Suprapubic skin (tissue), 4 donors: ENCODE measurements at regions not wholly inside any gene's neighbourhood (a gene's known extent, or its start where the extent isn't known, plus 50 kb on each side); places are given as distances from the start of the nearest gene placed in this dataset.
"Not testable (repeated sequence)": the region's sequence is repeated elsewhere in the genome, so short reads cannot be mapped to it uniquely, and the experiment has no call there.

Source experiments
- DNase-seq, 2 donors: peaks; one replicate each; pipeline ENCODE4 v3.0.0-alpha.2; 2019; ENCODE audit warnings: low spot score in 2 of 2
- H3K27ac ChIP-seq: fragments of 200-600 bp; sonication (generic); one replicate; pipeline ENCODE4 v1.5.1; 2019
- H3K27me3 ChIP-seq: fragments of 200-600 bp; sonication (generic); one replicate; pipeline ENCODE4 v1.5.1; 2019
- H3K36me3 ChIP-seq: fragments of 200-600 bp; sonication (generic); one replicate; pipeline ENCODE4 v1.5.1; 2019
- H3K4me1 ChIP-seq: fragments of 200-600 bp; sonication (generic); one replicate; pipeline ENCODE4 v1.5.1; 2019
- H3K4me3 ChIP-seq: fragments of 200-600 bp; sonication (generic); one replicate; pipeline ENCODE4 v1.5.1; 2019; ENCODE audit warnings: mild to moderate bottlenecking
- H3K9me3 ChIP-seq: fragments of 200-600 bp; sonication (generic); one replicate; pipeline ENCODE4 v1.5.1; 2019
- EP300 ChIP-seq: sonication (generic); formaldehyde crosslinking; IDR thresholded peaks from one replicate; pipeline ENCODE4 v1.6.1; 2017; ENCODE audit warnings: antibody characterized with exemption
- POLR2A ChIP-seq, 2 donors: fragments of 450-650 bp; IDR thresholded peaks; one replicate each; pipeline ENCODE4 v1.6.1; 2017; ENCODE audit warnings: antibody characterized with exemption in 2 of 2, mild to moderate bottlenecking in 2 of 2, moderate library complexity in 2 of 2
- POLR2AphosphoS5 ChIP-seq, 3 donors: sonication (generic); formaldehyde crosslinking; IDR thresholded peaks; one replicate each; pipeline ENCODE4 v1.6.1; 2017; ENCODE audit warnings: antibody characterized with exemption in 3 of 3
- WGBS: methylation state at CpG from one replicate; pipeline ENCODE4 v1.1.5; 2018; 5-methylcytosine and 5-hydroxymethylcytosine counted together
- TF ChIP-seq, protein P1 (sequence below), 2 donors: fragments of 200-600 bp in 1 of 2; fragments of 450-650 bp in 1 of 2; sonication (generic) in 1 of 2; IDR thresholded peaks; one replicate each; pipeline ENCODE4 v1.5.1; 2016 to 2019; ENCODE audit warnings: antibody characterized with exemption in 2 of 2, mild to moderate bottlenecking in 1 of 2, moderate library complexity in 1 of 2

DNA sequence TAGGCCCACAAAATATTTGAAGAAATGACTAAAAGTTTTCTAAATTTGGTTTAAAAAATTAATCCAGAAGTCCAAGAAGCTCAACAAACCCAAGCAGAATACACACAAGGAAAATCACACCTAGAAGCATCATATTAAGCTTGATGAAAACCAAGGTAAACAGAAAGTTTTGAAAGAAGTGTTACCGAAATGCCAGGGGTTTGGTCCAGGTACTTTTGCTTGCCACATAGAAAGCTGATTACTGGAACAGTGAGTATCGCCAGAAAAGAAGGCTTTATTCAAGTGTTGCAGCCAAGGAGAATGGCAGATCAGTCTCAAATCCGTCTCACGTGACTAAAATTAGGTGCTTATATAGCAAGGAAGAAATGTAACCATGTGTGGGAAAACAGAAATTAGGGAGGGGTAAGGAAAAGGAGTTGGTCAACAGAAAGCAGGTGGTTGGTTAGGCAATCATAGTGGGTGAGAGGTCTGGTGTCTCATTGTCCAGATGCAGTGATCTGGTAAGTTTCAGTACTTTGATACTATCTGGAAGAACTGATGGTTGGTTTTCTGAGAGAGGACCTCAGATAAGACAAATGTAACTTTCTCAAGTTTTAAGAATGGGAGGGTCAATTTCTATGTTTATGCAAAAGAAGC is 96.9 kb upstream of the MYRIP start:
- H3K4me3 ChIP-seq = no peak overlapping the region

DNA sequence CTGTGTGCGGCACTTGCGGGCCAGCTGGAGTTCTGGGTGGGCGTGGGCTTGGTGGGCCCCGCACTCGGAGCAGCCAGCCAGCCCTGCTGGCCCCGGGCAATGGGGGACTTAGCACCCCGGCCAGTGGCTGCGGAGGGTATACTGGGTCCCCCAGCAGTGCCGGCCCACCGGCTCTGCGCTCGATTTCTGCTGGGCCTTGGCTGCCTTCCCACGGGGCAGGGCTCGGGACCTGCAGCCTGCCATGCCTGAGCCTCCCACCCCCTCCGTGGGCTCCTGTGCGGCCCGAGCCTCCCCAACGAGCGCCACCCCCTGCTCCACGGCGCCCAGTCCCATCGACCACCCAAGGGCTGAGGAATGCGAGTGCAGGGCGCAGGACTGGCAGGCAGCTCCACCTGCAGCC is 96.1 kb upstream of the MYRIP start:
- H3K27ac ChIP-seq, H3K4me1 ChIP-seq, H3K9me3 ChIP-seq, DNase-seq, H3K4me3 ChIP-seq, H3K36me3 ChIP-seq, H3K27me3 ChIP-seq: not testable (repeated sequence)
- WGBS = 94% methylated on average over 11 of the region's 24 CpGs

More for the DNA sequence above, 96.9 kb upstream of the MYRIP start:
- TF ChIP-seq, protein P1, sequence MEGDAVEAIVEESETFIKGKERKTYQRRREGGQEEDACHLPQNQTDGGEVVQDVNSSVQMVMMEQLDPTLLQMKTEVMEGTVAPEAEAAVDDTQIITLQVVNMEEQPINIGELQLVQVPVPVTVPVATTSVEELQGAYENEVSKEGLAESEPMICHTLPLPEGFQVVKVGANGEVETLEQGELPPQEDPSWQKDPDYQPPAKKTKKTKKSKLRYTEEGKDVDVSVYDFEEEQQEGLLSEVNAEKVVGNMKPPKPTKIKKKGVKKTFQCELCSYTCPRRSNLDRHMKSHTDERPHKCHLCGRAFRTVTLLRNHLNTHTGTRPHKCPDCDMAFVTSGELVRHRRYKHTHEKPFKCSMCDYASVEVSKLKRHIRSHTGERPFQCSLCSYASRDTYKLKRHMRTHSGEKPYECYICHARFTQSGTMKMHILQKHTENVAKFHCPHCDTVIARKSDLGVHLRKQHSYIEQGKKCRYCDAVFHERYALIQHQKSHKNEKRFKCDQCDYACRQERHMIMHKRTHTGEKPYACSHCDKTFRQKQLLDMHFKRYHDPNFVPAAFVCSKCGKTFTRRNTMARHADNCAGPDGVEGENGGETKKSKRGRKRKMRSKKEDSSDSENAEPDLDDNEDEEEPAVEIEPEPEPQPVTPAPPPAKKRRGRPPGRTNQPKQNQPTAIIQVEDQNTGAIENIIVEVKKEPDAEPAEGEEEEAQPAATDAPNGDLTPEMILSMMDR (IDR thresholded peaks at IDR 0.05) = no peak
- TF ChIP-seq POLR2A (IDR thresholded peaks at IDR 0.05) (no peak), EP300 (no peak), POLR2AphosphoS5 (IDR thresholded peaks at IDR 0.05) (no peak)
- 91% methylated on average over 4 of the region's 4 CpGs for WGBS
- no peaks in the 10 kb centered on the region for H3K27me3 ChIP-seq
- DNase-seq = no peak
- H3K36me3 ChIP-seq = no peaks in the 10 kb centered on the region
- no peaks in the 10 kb centered on the region for H3K4me1 ChIP-seq
- H3K9me3 ChIP-seq = no peaks in the 10 kb centered on the region
- no peak overlapping the region for H3K27ac ChIP-seq

DNA sequence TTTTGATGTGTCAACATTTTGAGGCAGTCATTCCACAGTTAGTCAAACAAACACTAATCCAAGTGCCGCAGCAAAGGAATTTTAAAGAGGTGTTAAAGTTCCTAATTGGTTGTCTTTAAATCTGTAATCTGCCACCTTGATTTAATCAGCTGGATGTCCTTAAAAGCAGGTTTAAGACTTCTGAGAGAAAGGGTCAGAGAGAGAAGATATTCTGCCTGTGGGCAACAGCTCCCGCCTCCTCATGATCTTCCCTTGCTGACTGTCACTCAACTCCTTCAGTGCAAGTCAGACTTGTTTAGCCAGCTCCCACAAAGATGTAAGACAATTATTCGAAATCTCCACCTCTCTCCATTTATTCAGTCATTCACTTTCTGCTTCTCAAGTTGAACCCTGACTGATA is 92.6 kb upstream of the MYRIP start:
- WGBS = 57% methylated on average over 3 of the region's 3 CpGs

DNA sequence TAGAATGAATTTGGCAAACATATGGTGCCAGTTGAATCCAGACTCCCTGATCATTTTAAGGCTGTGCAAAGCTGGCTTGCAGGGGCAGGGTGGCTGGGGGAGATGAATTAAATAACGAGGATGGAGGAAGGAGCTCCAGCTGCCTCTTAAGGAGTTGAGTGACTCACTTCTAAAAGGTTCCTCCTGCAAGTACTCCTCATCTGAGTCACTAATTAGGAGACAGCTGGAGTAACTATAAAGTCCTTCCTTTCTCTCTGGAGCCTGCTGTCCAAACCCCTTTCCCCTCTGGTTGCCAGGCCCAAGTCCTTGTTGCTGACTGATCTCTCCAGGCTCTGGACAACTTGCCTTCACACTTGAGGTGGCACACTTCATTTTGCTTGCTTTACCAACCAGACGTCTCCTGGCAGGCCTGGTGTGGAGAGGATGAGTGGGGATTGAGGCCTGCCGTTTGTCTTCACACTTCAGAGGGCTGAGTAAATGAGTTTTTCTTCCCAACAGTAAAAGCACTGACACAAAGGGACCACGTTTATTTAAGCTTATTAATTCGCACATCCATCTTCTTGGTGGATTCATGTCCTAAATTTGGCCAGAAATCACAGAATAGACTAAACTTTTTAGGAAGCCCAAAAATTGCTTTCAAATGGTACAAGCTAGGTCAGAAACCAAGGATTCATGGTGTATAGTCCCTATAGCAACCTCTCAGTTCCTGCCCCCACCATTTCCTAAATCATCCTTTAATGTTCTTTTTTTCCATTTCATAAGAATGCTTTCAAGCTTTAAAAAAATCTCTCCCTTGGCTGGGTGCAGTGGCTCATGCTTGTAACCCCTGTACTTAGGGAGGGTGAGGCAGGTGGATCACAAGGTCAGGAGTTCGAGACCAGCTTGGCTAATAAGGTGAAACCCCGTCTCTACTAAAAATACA is 90.5 kb upstream of the MYRIP start:
- Histone ChIP-seq H3K4me1 (no peaks in the 10 kb centered on the region), H3K36me3 (no peaks in the 10 kb centered on the region), H3K27ac (no peak overlapping the region), H3K27me3 (no peaks in the 10 kb centered on the region), H3K4me3 (no peak overlapping the region), H3K9me3 (no peaks in the 10 kb centered on the region)
- WGBS = 71% methylated on average over 7 of the region's 7 CpGs
- DNase-seq = no peak
- TF ChIP-seq POLR2AphosphoS5 (IDR thresholded peaks at IDR 0.05) = no peak
- TF ChIP-seq, protein P1 (IDR thresholded peaks at IDR 0.05) = no peak
- no peak for TF ChIP-seq EP300
- TF ChIP-seq POLR2A (IDR thresholded peaks at IDR 0.05) = no peak

More for the DNA sequence above, 92.6 kb upstream of the MYRIP start:
- Histone ChIP-seq H3K9me3 (no peaks in the 10 kb centered on the region), H3K4me3 (no peak overlapping the region), H3K27me3 (no peaks in the 10 kb centered on the region), H3K4me1 (no peaks in the 10 kb centered on the region), H3K27ac (no peak overlapping the region), H3K36me3 (no peaks in the 10 kb centered on the region)
- TF ChIP-seq POLR2A (IDR thresholded peaks at IDR 0.05) (no peak), POLR2AphosphoS5 (IDR thresholded peaks at IDR 0.05) (no peak), EP300 (no peak)
- TF ChIP-seq, protein P1 (IDR thresholded peaks at IDR 0.05) = no peak
- no peak for DNase-seq

DNA sequence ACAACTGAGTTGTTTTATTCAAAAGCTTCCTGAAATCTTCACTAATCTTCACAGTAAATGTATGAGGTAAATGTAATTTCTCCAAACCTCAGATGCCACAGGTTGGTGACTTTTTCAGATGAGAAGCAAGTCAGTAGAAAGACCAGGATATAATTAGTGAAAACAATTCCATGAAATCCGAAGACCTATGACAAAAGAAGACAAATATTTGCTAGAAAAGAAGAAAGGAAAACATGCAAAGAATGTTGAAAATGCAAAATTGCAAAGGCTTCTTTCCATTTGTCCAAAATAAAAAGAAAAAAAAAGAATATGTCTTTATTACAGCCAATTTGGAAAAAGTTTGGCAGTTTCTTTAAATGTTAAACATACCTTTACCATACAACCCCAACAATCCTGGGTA is 88.3 kb upstream of the MYRIP start:
- Histone ChIP-seq H3K27ac (no peak overlapping the region), H3K4me3 (no peak overlapping the region), H3K9me3 (no peaks in the 10 kb centered on the region), H3K27me3 (no peaks in the 10 kb centered on the region), H3K36me3 (no peaks in the 10 kb centered on the region), H3K4me1 (no peaks in the 10 kb centered on the region)
- DNase-seq = no peak
- WGBS = 31% methylated on average over 1 of the region's 1 CpG
- TF ChIP-seq POLR2A (IDR thresholded peaks at IDR 0.05) = no peak

DNA sequence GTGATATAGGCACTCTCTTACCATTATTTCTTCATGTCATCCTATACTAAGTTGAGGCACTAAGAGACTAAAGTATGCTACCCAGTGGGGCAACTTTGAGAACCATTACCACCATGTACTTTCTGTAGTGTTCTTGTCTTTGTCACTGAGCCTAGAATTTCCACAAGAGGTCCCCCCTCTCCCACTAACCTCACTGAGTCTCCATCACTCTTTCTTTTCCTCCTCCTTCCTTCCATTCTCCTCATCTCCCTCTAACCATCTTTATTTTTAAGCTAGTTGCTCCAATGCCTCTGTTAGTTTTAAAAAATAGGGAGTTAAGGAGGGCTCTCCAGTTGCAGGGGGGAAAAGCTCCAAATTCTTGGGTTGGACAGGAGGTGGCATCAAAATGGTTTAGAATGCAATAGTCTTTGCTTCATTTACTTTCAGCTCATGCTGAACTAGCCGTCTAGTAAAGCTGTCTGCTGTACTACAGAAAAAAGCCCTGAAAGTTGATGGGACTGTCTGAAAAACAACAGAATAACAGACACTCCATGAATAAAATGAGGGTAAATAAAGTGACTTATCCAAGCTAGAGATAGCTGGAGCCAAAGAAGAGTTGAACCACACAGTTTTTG is 85.1 kb upstream of the MYRIP start:
- WGBS = 42% methylated on average over 1 of the region's 1 CpG
- Histone ChIP-seq H3K27me3 (no peaks in the 10 kb centered on the region), H3K27ac (no peak overlapping the region), H3K9me3 (no peaks in the 10 kb centered on the region), H3K36me3 (no peaks in the 10 kb centered on the region), H3K4me3 (no peak overlapping the region), H3K4me1 (no peaks in the 10 kb centered on the region)
- DNase-seq = no peak
- TF ChIP-seq, protein P1 (IDR thresholded peaks at IDR 0.05) = peak in 1 of 2 donors; percentile 12
- TF ChIP-seq POLR2A (IDR thresholded peaks at IDR 0.05) (no peak), EP300 (no peak)
